ENCODE measurements at regions not wholly inside any gene's neighbourhood (a gene's known extent, or its start where the extent isn't known, plus 50 kb on each side); places are given as distances from the start of the nearest gene placed in this dataset.

GRCh38 chr9:111985315-111985714 lies 88.7 kb downstream of the UGCG start:
- no peak overlapping the region for H3K27ac ChIP-seq (ENCODE audit: low read depth in 1 of 2, low read length in 2 of 2)
- intact Hi-C loops (cut with DNase I): no loop called here
- 93 to 95% methylated on average over 6 of the region's 6 CpGs for WGBS, 2 donors
- no peak overlapping the region for H3K4me3 ChIP-seq (ENCODE audit: low read length in 2 of 2)
- no peak for ATAC-seq (ENCODE audit: low FRiP score)
- DNase-seq: no peak
- no peaks in the 10 kb centered on the region for H3K36me3 ChIP-seq (ENCODE audit: control insufficient read depth in 1 of 2, insufficient read depth in 2 of 2, low read length in 1 of 2)
- no peaks in the 10 kb centered on the region for H3K4me1 ChIP-seq (ENCODE audit: control insufficient read depth in 1 of 2, insufficient read depth in 2 of 2, low read length in 2 of 2)
- H3K27me3 ChIP-seq (ENCODE audit: control insufficient read depth in 1 of 2, insufficient read depth in 2 of 2, low read length in 1 of 2): no peaks in the 10 kb centered on the region
- peaks cover 2% of the 10 kb centered on the region for H3K9me3 ChIP-seq (ENCODE audit: control insufficient read depth, low read length)

DNA sequence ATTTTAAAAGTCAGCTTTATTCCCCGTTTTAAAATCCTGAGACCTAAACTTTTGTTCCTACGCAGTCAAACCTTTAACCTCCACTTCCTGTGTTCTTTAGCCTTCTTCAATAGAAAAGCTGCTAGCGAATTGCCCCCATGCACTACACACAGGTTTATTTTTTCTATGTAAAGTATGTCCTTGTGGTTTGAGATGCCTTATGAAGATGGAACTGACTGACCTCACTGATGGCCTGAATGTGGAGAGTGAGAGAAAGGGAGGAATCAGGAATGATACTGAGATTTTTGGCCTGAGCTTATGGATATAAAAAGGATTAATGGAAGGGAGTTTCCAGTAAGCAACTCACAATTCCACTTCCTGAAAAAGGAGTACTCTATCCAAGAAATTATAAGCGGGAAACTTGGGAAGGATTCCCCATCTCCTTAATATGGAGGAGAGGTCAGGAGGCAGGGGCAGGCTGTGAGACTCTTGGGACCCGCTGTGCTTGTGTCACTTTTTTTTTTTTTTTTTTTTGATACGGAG lies 89.5 kb downstream of the UGCG start:
- DNase-seq: no peak
- Histone ChIP-seq H3K27ac (ENCODE audit: low read depth in 1 of 2, low read length in 2 of 2) (no peak overlapping the region), H3K9me3 (ENCODE audit: control insufficient read depth, low read length) (peaks cover 4% of the 10 kb centered on the region), H3K4me1 (ENCODE audit: control insufficient read depth in 1 of 2, insufficient read depth in 2 of 2, low read length in 2 of 2) (no peaks in the 10 kb centered on the region), H3K27me3 (ENCODE audit: control insufficient read depth in 1 of 2, insufficient read depth in 2 of 2, low read length in 1 of 2) (no peaks in the 10 kb centered on the region), H3K4me3 (ENCODE audit: low read length in 2 of 2) (no peak overlapping the region), H3K36me3 (ENCODE audit: control insufficient read depth in 1 of 2, insufficient read depth in 2 of 2, low read length in 1 of 2) (no peaks in the 10 kb centered on the region)
- 67 to 72% methylated on average over 5 to 6 of the region's 6 CpGs for WGBS, 2 donors
- intact Hi-C loops (cut with DNase I): no loop called here
- peak; percentile 57 for ATAC-seq (ENCODE audit: low FRiP score)
